ENCODE measurements at regions not wholly inside any gene's neighbourhood (a gene's known extent, or its start where the extent isn't known, plus 50 kb on each side); places are given as distances from the start of the nearest gene placed in this dataset.

- DNase-seq = no peak
Measured at GRCh38 chr1:201710632-201711597, 118.0 kb upstream of the IPO9 start.

GRCh38 chr1:201711811-201712210 lies 117.1 kb upstream of the IPO9 start:
- DNase-seq = no peak

- no peak for DNase-seq
Measured at GRCh38 chr1:201712387-201713085, 116.4 kb upstream of the IPO9 start.

- peak; percentile 99 for DNase-seq
Measured at GRCh38 chr1:201713086-201713810, 115.7 kb upstream of the IPO9 start.

GRCh38 chr1:201714542-201715329 lies 114.2 kb upstream of the IPO9 start:
- DNase-seq = peak; percentile 99

GRCh38 chr1:201715351-201715750 lies 113.6 kb upstream of the IPO9 start:
- DNase-seq = no peak

- DNase-seq = no peak
Measured at GRCh38 chr1:201715801-201716741, 112.9 kb upstream of the IPO9 start.

- DNase-seq = no peak
Measured at GRCh38 chr1:201716742-201717135, 112.2 kb upstream of the IPO9 start.

- no peak for DNase-seq
Measured at GRCh38 chr1:201717286-201717685, 111.7 kb upstream of the IPO9 start.

GRCh38 chr1:201718346-201719202 lies 110.4 kb upstream of the IPO9 start:
- DNase-seq = no peak

- DNase-seq = peak; percentile 77
Measured at GRCh38 chr1:201719812-201720521, 109.0 kb upstream of the IPO9 start.

GRCh38 chr1:201720522-201720844 lies 108.5 kb upstream of the IPO9 start:
- DNase-seq = no peak

- peak; percentile 73 for DNase-seq
Measured at GRCh38 chr1:201721082-201722049, 107.6 kb upstream of the IPO9 start.

- DNase-seq = no peak
Measured at GRCh38 chr1:201724039-201724765, 104.8 kb upstream of the IPO9 start.

- peak; percentile 41 for DNase-seq
Measured at GRCh38 chr1:201724766-201725118, 104.2 kb upstream of the IPO9 start.

GRCh38 chr1:201726700-201727099 lies 102.3 kb upstream of the IPO9 start:
- no peak for DNase-seq

- no peak for DNase-seq
Measured at GRCh38 chr1:201728731-201729130, 100.2 kb upstream of the IPO9 start.
